HL-60 (cell line): ENCODE measurements at regions not wholly inside any gene's neighbourhood (a gene's known extent, or its start where the extent isn't known, plus 50 kb on each side); places are given as distances from the start of the nearest gene placed in this dataset.

Experiments used
- DNase-seq, 2 experiments: peaks; one replicate each; pipeline ENCODE4 v3.0.0-alpha.2; 2010 to 2020; ENCODE audit warnings: low read depth in 1 of 2, low spot score in 1 of 2
- H3K27ac ChIP-seq: fragments of 250-450 bp; sonication (Bioruptor Pico); replicated peaks from 2 replicates; pipeline ENCODE4 v1.5.1; 2020; ENCODE audit warnings: mild to moderate bottlenecking, moderate library complexity
- H3K27me3 ChIP-seq: fragments of 250-450 bp; sonication (Bioruptor Pico); 2 replicates; pipeline ENCODE4 v1.5.1; 2021; ENCODE audit warnings: mild to moderate bottlenecking, moderate library complexity; ENCODE audit not compliant: insufficient read depth, poor library complexity, severe bottlenecking
- H3K4me3 ChIP-seq: replicated peaks from 2 replicates; pipeline ENCODE4 v1.5.1; 2011; ENCODE audit warnings: mild to moderate bottlenecking, control low read depth, low read length; ENCODE audit not compliant: insufficient read depth
- GABPA ChIP-seq: IDR thresholded peaks from 2 replicates; pipeline ENCODE4 v1.6.1; 2012; ENCODE audit warnings: low read depth
- POLR2AphosphoS5 ChIP-seq: IDR thresholded peaks from 2 replicates; pipeline ENCODE4 v1.6.1; 2012; ENCODE audit warnings: low read depth
- SPI1 ChIP-seq: IDR thresholded peaks from 2 replicates; pipeline ENCODE4 v1.6.1; 2012; ENCODE audit warnings: low read depth, mild to moderate bottlenecking, borderline replicate concordance
- TF ChIP-seq, protein P1 (sequence below): IDR thresholded peaks from 2 replicates; pipeline ENCODE4 v1.6.1; 2012; ENCODE audit warnings: low read depth; ENCODE audit not compliant: insufficient replicate concordance
- TF ChIP-seq, protein P2 (sequence below): IDR thresholded peaks from one replicate; pipeline ENCODE4 v1.5.1; 2011; ENCODE audit warnings: low read length, control low read depth, inconsistent platforms; ENCODE audit not compliant: insufficient read depth

- Histone ChIP-seq H3K27me3 (no peaks in the 10 kb centered on the region), H3K4me3 (no peak overlapping the region), H3K27ac (no peak overlapping the region)
- no peak for DNase-seq
- TF ChIP-seq GABPA (no peak), SPI1 (no peak), POLR2AphosphoS5 (no peak)
- TF ChIP-seq, protein P1, sequence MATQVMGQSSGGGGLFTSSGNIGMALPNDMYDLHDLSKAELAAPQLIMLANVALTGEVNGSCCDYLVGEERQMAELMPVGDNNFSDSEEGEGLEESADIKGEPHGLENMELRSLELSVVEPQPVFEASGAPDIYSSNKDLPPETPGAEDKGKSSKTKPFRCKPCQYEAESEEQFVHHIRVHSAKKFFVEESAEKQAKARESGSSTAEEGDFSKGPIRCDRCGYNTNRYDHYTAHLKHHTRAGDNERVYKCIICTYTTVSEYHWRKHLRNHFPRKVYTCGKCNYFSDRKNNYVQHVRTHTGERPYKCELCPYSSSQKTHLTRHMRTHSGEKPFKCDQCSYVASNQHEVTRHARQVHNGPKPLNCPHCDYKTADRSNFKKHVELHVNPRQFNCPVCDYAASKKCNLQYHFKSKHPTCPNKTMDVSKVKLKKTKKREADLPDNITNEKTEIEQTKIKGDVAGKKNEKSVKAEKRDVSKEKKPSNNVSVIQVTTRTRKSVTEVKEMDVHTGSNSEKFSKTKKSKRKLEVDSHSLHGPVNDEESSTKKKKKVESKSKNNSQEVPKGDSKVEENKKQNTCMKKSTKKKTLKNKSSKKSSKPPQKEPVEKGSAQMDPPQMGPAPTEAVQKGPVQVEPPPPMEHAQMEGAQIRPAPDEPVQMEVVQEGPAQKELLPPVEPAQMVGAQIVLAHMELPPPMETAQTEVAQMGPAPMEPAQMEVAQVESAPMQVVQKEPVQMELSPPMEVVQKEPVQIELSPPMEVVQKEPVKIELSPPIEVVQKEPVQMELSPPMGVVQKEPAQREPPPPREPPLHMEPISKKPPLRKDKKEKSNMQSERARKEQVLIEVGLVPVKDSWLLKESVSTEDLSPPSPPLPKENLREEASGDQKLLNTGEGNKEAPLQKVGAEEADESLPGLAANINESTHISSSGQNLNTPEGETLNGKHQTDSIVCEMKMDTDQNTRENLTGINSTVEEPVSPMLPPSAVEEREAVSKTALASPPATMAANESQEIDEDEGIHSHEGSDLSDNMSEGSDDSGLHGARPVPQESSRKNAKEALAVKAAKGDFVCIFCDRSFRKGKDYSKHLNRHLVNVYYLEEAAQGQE: no peak
- TF ChIP-seq, protein P2, sequence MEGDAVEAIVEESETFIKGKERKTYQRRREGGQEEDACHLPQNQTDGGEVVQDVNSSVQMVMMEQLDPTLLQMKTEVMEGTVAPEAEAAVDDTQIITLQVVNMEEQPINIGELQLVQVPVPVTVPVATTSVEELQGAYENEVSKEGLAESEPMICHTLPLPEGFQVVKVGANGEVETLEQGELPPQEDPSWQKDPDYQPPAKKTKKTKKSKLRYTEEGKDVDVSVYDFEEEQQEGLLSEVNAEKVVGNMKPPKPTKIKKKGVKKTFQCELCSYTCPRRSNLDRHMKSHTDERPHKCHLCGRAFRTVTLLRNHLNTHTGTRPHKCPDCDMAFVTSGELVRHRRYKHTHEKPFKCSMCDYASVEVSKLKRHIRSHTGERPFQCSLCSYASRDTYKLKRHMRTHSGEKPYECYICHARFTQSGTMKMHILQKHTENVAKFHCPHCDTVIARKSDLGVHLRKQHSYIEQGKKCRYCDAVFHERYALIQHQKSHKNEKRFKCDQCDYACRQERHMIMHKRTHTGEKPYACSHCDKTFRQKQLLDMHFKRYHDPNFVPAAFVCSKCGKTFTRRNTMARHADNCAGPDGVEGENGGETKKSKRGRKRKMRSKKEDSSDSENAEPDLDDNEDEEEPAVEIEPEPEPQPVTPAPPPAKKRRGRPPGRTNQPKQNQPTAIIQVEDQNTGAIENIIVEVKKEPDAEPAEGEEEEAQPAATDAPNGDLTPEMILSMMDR: no peak
These were observed 107.3 kb downstream of the NTMT2 start for GRCh38 chr1:170252851-170253579.

GRCh38 chr1:170254371-170254770 lies 108.6 kb downstream of the NTMT2 start:
- TF ChIP-seq, protein P1: no peak
- no peak for TF ChIP-seq GABPA
- TF ChIP-seq, protein P2: no peak
- no peak for TF ChIP-seq SPI1
- no peak for TF ChIP-seq POLR2AphosphoS5
- Histone ChIP-seq H3K27ac (no peak overlapping the region), H3K27me3 (no peaks in the 10 kb centered on the region), H3K4me3 (no peak overlapping the region)
- DNase-seq: no peak

DNA sequence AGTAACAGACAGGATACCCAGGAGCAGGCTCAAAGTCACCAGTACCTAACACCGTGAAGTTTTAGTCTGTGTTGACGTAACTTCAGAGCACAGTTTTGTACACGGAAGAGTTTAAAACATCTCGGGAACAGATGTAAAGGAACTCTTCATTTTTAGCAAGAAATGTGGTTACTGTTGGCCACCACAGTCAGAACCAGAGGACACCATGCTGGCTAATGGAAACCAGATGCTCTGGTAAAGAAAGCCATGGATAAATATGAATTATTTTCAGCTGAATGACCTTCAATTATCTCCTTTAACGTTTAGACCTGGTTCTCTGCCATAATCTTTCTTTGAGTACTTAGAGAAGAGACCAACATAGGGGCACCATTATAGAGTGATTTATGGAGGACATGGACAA lies 115.9 kb downstream of the NTMT2 start:
- no peak for DNase-seq
- TF ChIP-seq POLR2AphosphoS5 (no peak), SPI1 (no peak), GABPA (no peak)
- TF ChIP-seq, protein P2: no peak
- TF ChIP-seq, protein P1: no peak
- H3K27ac ChIP-seq: no peak overlapping the region

More for the DNA sequence above, 115.9 kb downstream of the NTMT2 start:
- Histone ChIP-seq H3K27me3 (no peaks in the 10 kb centered on the region), H3K4me3 (no peak overlapping the region)
